Panc1 (cell line): ENCODE measurements at regions not wholly inside any gene's neighbourhood (a gene's known extent, or its start where the extent isn't known, plus 50 kb on each side); places are given as distances from the start of the nearest gene placed in this dataset.

Experiments used
- ATAC-seq: fragments of 200-7000 bp; cut with Tn5 transposase; 2 replicates; pipeline ENCODE4 v1.9.1; 2020; ENCODE audit warnings: mild to moderate bottlenecking, moderate library complexity
- BruUV-seq: library from RNA; stranded (reverse); fragments of 400-500 nt; replicated peaks from 2 replicates; lab custom pipeline; 2021; lab: Mats Ljungman, UMichigan
- CTCF ChIA-PET: fragments of 300-600 bp; sonication (Branson Sonifier 250); formaldehyde crosslinking; loops from one replicate; lab custom pipeline; 2022; ENCODE audit warnings: antibody characterized with exemption; lab: Charles Lee
- POLR2A ChIA-PET: fragments of 300-600 bp; sonication (Branson Sonifier 250); formaldehyde crosslinking; loops from one replicate; lab custom pipeline; 2022; ENCODE audit warnings: antibody characterized with exemption; lab: Charles Lee
- DNase-seq: peaks from one replicate; pipeline ENCODE4 v3.0.0-alpha.2; 2010; ENCODE audit warnings: low read depth, low spot score
- H3K27ac ChIP-seq: 2 replicates; pipeline ENCODE4 v1.5.1; 2011; ENCODE audit warnings: mild to moderate bottlenecking, low read length, inconsistent platforms
- H3K27me3 ChIP-seq: fragments of 200-500 bp; sonication (Bioruptor generic); 2 replicates; pipeline ENCODE4 v1.6.0; 2014; ENCODE audit warnings: low read length, inconsistent platforms; ENCODE audit not compliant: control insufficient read depth, insufficient read depth
- H3K36me3 ChIP-seq: fragments of 200-500 bp; sonication (Bioruptor generic); 2 replicates; pipeline ENCODE4 v1.5.1; 2014; ENCODE audit warnings: inconsistent platforms, mild to moderate bottlenecking, low read length, moderate library complexity; ENCODE audit not compliant: control insufficient read depth, insufficient read depth
- H3K4me1 ChIP-seq: 2 replicates; pipeline ENCODE4 v1.5.1; 2011; ENCODE audit warnings: inconsistent platforms, mild to moderate bottlenecking, low read length, moderate library complexity; ENCODE audit not compliant: control insufficient read depth, insufficient read depth
- H3K4me3 ChIP-seq, 2 experiments: 2 replicates each; pipeline ENCODE4 v1.5.1; 2011 to 2012; ENCODE audit warnings: low read depth in 2 of 2, low read length in 2 of 2, mild to moderate bottlenecking in 2 of 2, inconsistent platforms in 1 of 2, moderate library complexity in 1 of 2
- H3K9me3 ChIP-seq: fragments of 200-500 bp; sonication (Bioruptor generic); 2 replicates; pipeline ENCODE4 v1.5.1; 2014; ENCODE audit warnings: low read depth, mild to moderate bottlenecking, inconsistent platforms, low read length, moderate library complexity; ENCODE audit not compliant: control insufficient read depth, insufficient read depth
- CTCF ChIP-seq: fragments of 450-650 bp; IDR thresholded peaks from 2 replicates; pipeline ENCODE4 v1.5.1; 2017; ENCODE audit warnings: mild to moderate bottlenecking
- POLR2AphosphoS5 ChIP-seq: IDR thresholded peaks from 2 replicates; pipeline ENCODE4 v1.6.1; 2012; ENCODE audit warnings: mild to moderate bottlenecking, low read depth, low read length, moderate library complexity
- REST ChIP-seq, 2 experiments: IDR thresholded peaks; 2 replicates each; pipeline ENCODE4 v1.6.1; 2011 to 2012; ENCODE audit warnings: low read depth in 2 of 2, control low read depth in 1 of 2, low read length in 1 of 2, mild to moderate bottlenecking in 1 of 2, moderate library complexity in 1 of 2; ENCODE audit not compliant: insufficient read depth in 1 of 2
- SIN3A ChIP-seq: IDR thresholded peaks from 2 replicates; pipeline ENCODE4 v1.6.1; 2012; ENCODE audit warnings: low read depth, mild to moderate bottlenecking, low read length, moderate library complexity, borderline replicate concordance; ENCODE audit not compliant: insufficient read depth
- TCF7L2 ChIP-seq: IDR thresholded peaks from 2 replicates; pipeline ENCODE4 v1.6.1; 2011; ENCODE audit warnings: mild to moderate bottlenecking, low read depth, low read length, inconsistent platforms
- in situ Hi-C: cut with HindIII; loops from 2 replicates; pipeline ENCODE4 v1.10.0; 2016; ENCODE audit warnings: low sequenced_read_pairs, low pct_unique_long_range_greater_than_20kb
- intact Hi-C: fragments of 100-400 bp; cut with micrococcal nuclease; formaldehyde crosslinking; loops from one replicate; pipeline ENCODE4 v1.10.0; 2022; ENCODE audit not compliant: unreplicated experiment

- no peaks in the 10 kb centered on the region for H3K9me3 ChIP-seq
- ATAC-seq = no peak
- H3K4me3 ChIP-seq = no peak overlapping the region
- H3K4me1 ChIP-seq = no peaks in the 10 kb centered on the region
- intact Hi-C loops = no loop called here
- BruUV-seq = no TSS peak
- ChIA-PET POLR2A (no interaction called here), CTCF (no interaction called here)
- no peak for TF ChIP-seq SIN3A
- no peak for TF ChIP-seq CTCF
- TF ChIP-seq TCF7L2 = no peak
- TF ChIP-seq POLR2AphosphoS5 = no peak
- no peak for TF ChIP-seq REST (IDR thresholded peaks at IDR 0.05; ENCODE audit: insufficient read depth in 1 of 2, low read depth in 2 of 2, low read length in 1 of 2)
- H3K27ac ChIP-seq = no peak overlapping the region
- DNase-seq = no peak
- in situ Hi-C loops = no loop called here
- H3K27me3 ChIP-seq = no peaks in the 10 kb centered on the region
- H3K36me3 ChIP-seq = no peaks in the 10 kb centered on the region
Observed at GRCh38 chr9:107087222-107087621, 195.9 kb upstream of the RAD23B start.

- DNase-seq (no peak), ATAC-seq (no peak)
- in situ Hi-C loops = no loop called here
- no TSS peak for BruUV-seq
- H3K27me3 ChIP-seq = no peaks in the 10 kb centered on the region
- no peaks in the 10 kb centered on the region for H3K9me3 ChIP-seq
- no peak overlapping the region for H3K4me3 ChIP-seq
- no peak overlapping the region for H3K27ac ChIP-seq
- no peaks in the 10 kb centered on the region for H3K4me1 ChIP-seq
- no peak for TF ChIP-seq TCF7L2
- no peak for TF ChIP-seq POLR2AphosphoS5
- no peak for TF ChIP-seq SIN3A
- TF ChIP-seq REST (IDR thresholded peaks at IDR 0.05; ENCODE audit: insufficient read depth in 1 of 2, low read depth in 2 of 2, low read length in 1 of 2) = no peak
- no peak for TF ChIP-seq CTCF
- intact Hi-C loops = no loop called here
- ChIA-PET CTCF (no interaction called here), POLR2A (no interaction called here)
- H3K36me3 ChIP-seq = no peaks in the 10 kb centered on the region
Observed at GRCh38 chr9:107090218-107090617, 192.9 kb upstream of the RAD23B start.
